ENCODE measurements at regions not wholly inside any gene's neighbourhood (a gene's known extent, or its start where the extent isn't known, plus 50 kb on each side); places are given as distances from the start of the nearest gene placed in this dataset.

GRCh38 chr12:46506198-46506597 is 133.6 kb upstream of the SLC38A2 start:
- peaks cover 5% of the 10 kb centered on the region for H3K9me3 ChIP-seq (replicated peaks; ENCODE audit: control insufficient read depth, insufficient read depth, low read length)
- no peaks in the 10 kb centered on the region for H4K20me1 ChIP-seq (replicated peaks; ENCODE audit: control insufficient read depth, extremely low read depth, insufficient read depth, low read length)
- no peaks in the 10 kb centered on the region for H3K36me3 ChIP-seq (ENCODE audit: control insufficient read depth in 2 of 2, extremely low read depth in 1 of 2, insufficient read depth in 2 of 2, low read length in 2 of 2)
- H3K4me1 ChIP-seq (ENCODE audit: control insufficient read depth, extremely low read depth, insufficient read depth, low read length), result peaks cover 2% of the 10 kb centered on the region
- BruUV-seq (replicated peaks), result no TSS peak
- POLR2A ChIA-PET, result no interaction called here
- no peak overlapping the region for H3K4me2 ChIP-seq (ENCODE audit: insufficient read depth, low read length)
- CTCF ChIA-PET, result interaction anchor here (0.5 kb wide), 1 partner anchor 56 kb away, joined by 3 read pairs; no protein-coding TSS in a partner anchor
- TF ChIP-seq EZH2 (IDR thresholded peaks at IDR 0.05; ENCODE audit: borderline replicate concordance, low read depth, low read length, severe bottlenecking) (no peak), POLR2A (IDR thresholded peaks at IDR 0.05; ENCODE audit: low read depth, low read length) (no peak), POLR2AphosphoS5 (IDR thresholded peaks at IDR 0.05; ENCODE audit: insufficient read depth, low read depth, low read length) (no peak), FOS (IDR thresholded peaks at IDR 0.05; ENCODE audit: borderline replicate concordance, insufficient read depth, low read length) (no peak), CTCF (IDR thresholded peaks at IDR 0.05; ENCODE audit: extremely low read depth in 1 of 2, insufficient read depth in 1 of 2, low read depth in 1 of 2, low read length in 2 of 2) (no peak), MYC (IDR thresholded peaks at IDR 0.05; ENCODE audit: low read depth, low read length) (no peak), JUN (IDR thresholded peaks at IDR 0.05; ENCODE audit: borderline replicate concordance, insufficient read depth, insufficient read length, low read depth) (no peak), MAX (IDR thresholded peaks at IDR 0.05; ENCODE audit: insufficient read depth, insufficient read length) (no peak), GATA2 (IDR thresholded peaks at IDR 0.05; ENCODE audit: insufficient read depth, insufficient read length, low read depth, low read length) (no peak)
- no peak overlapping the region for H3K27ac ChIP-seq (ENCODE audit: insufficient read depth, low read depth, low read length)
- no peaks in the 10 kb centered on the region for H3K9me1 ChIP-seq (replicated peaks; ENCODE audit: control insufficient read depth, extremely low read depth, insufficient read depth, low read length)
- no peaks in the 10 kb centered on the region for H3K27me3 ChIP-seq (ENCODE audit: control insufficient read depth in 2 of 2, insufficient read depth in 2 of 2, low read length in 2 of 2)
- no peaks in the 10 kb centered on the region for H3K79me2 ChIP-seq (ENCODE audit: control insufficient read depth, insufficient read depth, low read length)
- DNase-seq (ENCODE audit: low read depth, low spot score), result no peak
- no peak overlapping the region for H3K4me3 ChIP-seq (replicated peaks in 1 of 3; ENCODE audit: insufficient read depth in 1 of 3, low read depth in 1 of 3, low read length in 3 of 3)
- intact Hi-C loops (cut with micrococcal nuclease), result no loop called here
- H2AFZ ChIP-seq (ENCODE audit: low read depth, low read length), result no peak overlapping the region
- H3K9ac ChIP-seq (replicated peaks; ENCODE audit: extremely low read depth, insufficient read depth, low read length), result no peak overlapping the region
- no peak for FAIRE-seq
- dilution Hi-C loops (cut with MboI; ENCODE audit: extremely low pct_ligation_motif_present, low sequenced_read_pairs), result no loop called here

Data from endothelial cell of umbilical vein (primary cell).